ACC112 (cell line): ENCODE measurements at regions not wholly inside any gene's neighbourhood (a gene's known extent, or its start where the extent isn't known, plus 50 kb on each side); places are given as distances from the start of the nearest gene placed in this dataset.

Experiments
- H2AFZ ChIP-seq: fragments of 200-600 bp; sonication (generic); one replicate; pipeline ENCODE4 v1.6.0; 2017; ENCODE audit warnings: antibody characterized with exemption, low read length; ENCODE audit not compliant: unreplicated experiment
- H3K27ac ChIP-seq: fragments of 200-600 bp; sonication (generic); 2 replicates; pipeline ENCODE4 v1.5.1; 2014; ENCODE audit warnings: low read depth, mild to moderate bottlenecking, antibody characterized with exemption, low read length, moderate library complexity
- H3K27me3 ChIP-seq: fragments of 200-600 bp; sonication (generic); 2 replicates; pipeline ENCODE4 v1.6.1; 2014; ENCODE audit warnings: mild to moderate bottlenecking, antibody characterized with exemption, low read length, moderate library complexity, mixed read lengths; ENCODE audit not compliant: insufficient read depth
- H3K36me3 ChIP-seq: fragments of 200-600 bp; sonication (generic); 2 replicates; pipeline ENCODE4 v1.6.1; 2016; ENCODE audit warnings: mild to moderate bottlenecking, antibody characterized with exemption, low read length, moderate library complexity, mixed read lengths; ENCODE audit not compliant: insufficient read depth
- H3K4me1 ChIP-seq: fragments of 200-600 bp; sonication (generic); one replicate; pipeline ENCODE4 v1.6.1; 2016; ENCODE audit warnings: low read length, mixed read lengths; ENCODE audit not compliant: insufficient read depth, unreplicated experiment, control insufficient read depth
- H3K4me3 ChIP-seq: fragments of 200-600 bp; sonication (generic); 2 replicates; pipeline ENCODE4 v1.5.1; 2014; ENCODE audit warnings: mild to moderate bottlenecking, low read depth, low read length
- H3K79me2 ChIP-seq: fragments of 200-600 bp; sonication (generic); one replicate; pipeline ENCODE4 v1.6.0; 2016; ENCODE audit warnings: low read length; ENCODE audit not compliant: control insufficient read depth, unreplicated experiment, insufficient read depth

DNA sequence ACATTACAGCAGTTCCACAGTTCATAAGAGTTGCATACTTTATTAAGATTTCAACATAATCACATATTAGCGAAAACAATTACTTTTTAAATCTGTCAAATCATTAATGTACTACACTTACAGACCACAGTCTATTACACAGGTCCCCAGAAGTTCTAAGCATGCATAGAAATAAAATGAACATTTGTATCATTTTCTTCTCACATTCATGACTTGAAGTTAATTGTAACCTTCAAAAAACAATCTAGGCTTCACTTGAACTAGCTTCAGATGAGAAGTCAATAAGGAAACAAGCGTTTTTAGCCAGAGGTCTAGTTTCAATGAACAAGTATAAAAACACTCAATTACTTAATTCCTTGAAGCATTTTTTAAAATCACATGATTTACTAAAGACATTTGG lies 238.3 kb downstream of the HACE1 start:
- Histone ChIP-seq H3K4me3 (no peak overlapping the region), H3K79me2 (no peaks in the 10 kb centered on the region), H3K27me3 (no peaks in the 10 kb centered on the region), H2AFZ (no peak overlapping the region), H3K36me3 (no peaks in the 10 kb centered on the region), H3K27ac (no peak overlapping the region), H3K4me1 (peaks cover 14% of the 10 kb centered on the region)

GRCh38 chr6:104617591-104617990 lies 242.1 kb downstream of the HACE1 start:
- no peak overlapping the region for H3K4me3 ChIP-seq
- no peaks in the 10 kb centered on the region for H3K79me2 ChIP-seq
- H3K4me1 ChIP-seq, result peaks cover 7% of the 10 kb centered on the region
- no peaks in the 10 kb centered on the region for H3K27me3 ChIP-seq
- H3K27ac ChIP-seq, result no peak overlapping the region
- peak overlapping the region; percentile 6 for H2AFZ ChIP-seq
- H3K36me3 ChIP-seq, result no peaks in the 10 kb centered on the region

DNA sequence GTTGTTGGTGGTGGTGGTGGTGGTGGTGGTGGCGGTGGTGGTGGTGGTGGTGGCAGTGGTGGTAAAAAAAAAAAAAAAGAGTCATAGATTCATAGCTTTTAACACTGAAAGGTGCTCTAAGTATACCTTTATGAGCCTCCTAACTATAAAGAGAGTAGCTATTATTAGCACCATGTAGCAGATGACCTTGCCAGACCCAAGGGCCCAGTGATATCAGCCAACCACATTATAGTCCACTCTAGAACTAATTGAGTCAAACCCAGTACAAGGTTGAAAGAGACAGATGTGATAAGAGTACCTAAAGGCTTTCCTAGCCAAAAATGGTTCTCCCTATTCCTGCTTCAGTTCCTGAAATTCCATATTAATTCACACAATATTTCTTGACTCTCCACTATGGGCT lies 245.3 kb downstream of the HACE1 start:
- Histone ChIP-seq H3K36me3 (no peaks in the 10 kb centered on the region), H3K79me2 (no peaks in the 10 kb centered on the region), H3K4me3 (no peak overlapping the region), H2AFZ (no peak overlapping the region), H3K27me3 (no peaks in the 10 kb centered on the region), H3K27ac (no peak overlapping the region), H3K4me1 (peaks cover 7% of the 10 kb centered on the region)

DNA sequence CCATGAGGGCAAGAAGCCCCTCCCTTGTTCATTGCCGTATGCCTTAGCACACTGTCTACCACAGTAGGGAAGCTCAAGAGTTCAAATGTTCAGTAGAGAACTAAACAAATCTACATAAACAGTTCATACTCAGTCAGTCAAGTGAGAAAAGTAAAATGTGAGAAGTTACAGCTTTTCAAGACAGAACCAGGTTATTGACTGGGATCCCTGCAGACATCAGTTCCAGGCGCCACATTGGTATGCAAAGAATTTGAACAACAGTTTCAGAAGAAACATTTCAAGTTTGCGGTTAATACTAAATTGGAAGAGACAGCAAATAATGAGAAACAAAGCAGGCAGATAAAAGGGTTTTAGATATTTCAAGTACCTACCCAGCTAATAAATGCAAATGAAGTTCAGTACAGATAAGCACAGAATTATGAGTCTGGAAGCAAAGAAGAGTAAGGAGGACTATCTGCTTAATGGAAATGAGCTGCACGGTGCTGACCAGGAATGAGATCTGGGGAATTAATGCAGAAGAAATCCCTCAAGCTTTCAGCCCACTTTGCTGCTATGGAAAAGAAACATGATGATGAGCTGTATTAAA lies 246.2 kb downstream of the HACE1 start:
- peak overlapping the region; percentile 57 for H3K4me3 ChIP-seq
- H2AFZ ChIP-seq, result no peak overlapping the region
- peaks cover 7% of the 10 kb centered on the region for H3K4me1 ChIP-seq
- H3K27ac ChIP-seq, result no peak overlapping the region
- no peaks in the 10 kb centered on the region for H3K79me2 ChIP-seq
- no peaks in the 10 kb centered on the region for H3K36me3 ChIP-seq
- H3K27me3 ChIP-seq, result no peaks in the 10 kb centered on the region

- H2AFZ ChIP-seq, result no peak overlapping the region
- no peak overlapping the region for H3K27ac ChIP-seq
- no peak overlapping the region for H3K4me3 ChIP-seq
- H3K27me3 ChIP-seq, result no peaks in the 10 kb centered on the region
- no peaks in the 10 kb centered on the region for H3K36me3 ChIP-seq
- H3K4me1 ChIP-seq, result peaks cover 7% of the 10 kb centered on the region
- H3K79me2 ChIP-seq, result no peaks in the 10 kb centered on the region
Measured at GRCh38 chr6:104612541-104612940, 247.2 kb downstream of the HACE1 start.

DNA sequence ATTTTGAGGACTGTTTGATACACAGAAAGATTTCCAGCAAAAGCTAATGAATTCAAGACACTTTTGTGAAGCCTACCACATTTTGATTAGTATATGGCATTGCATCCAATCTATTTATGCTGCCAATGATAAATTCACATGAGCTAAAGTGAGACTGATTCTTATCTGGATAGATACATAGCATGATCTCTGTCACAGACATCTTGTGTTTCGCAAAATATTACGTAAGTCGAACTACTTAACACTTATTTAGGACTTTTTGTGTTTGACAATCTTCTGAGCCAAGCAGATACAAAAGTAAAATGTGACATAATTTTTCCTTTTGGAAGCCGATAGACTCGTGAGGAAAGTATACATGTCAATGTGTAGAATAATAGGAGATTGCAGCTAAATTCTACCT lies 251.6 kb downstream of the HACE1 start:
- Histone ChIP-seq H3K27ac (no peak overlapping the region), H3K36me3 (no peaks in the 10 kb centered on the region), H2AFZ (no peak overlapping the region), H3K4me1 (no peaks in the 10 kb centered on the region), H3K27me3 (no peaks in the 10 kb centered on the region), H3K79me2 (no peaks in the 10 kb centered on the region), H3K4me3 (no peak overlapping the region)

DNA sequence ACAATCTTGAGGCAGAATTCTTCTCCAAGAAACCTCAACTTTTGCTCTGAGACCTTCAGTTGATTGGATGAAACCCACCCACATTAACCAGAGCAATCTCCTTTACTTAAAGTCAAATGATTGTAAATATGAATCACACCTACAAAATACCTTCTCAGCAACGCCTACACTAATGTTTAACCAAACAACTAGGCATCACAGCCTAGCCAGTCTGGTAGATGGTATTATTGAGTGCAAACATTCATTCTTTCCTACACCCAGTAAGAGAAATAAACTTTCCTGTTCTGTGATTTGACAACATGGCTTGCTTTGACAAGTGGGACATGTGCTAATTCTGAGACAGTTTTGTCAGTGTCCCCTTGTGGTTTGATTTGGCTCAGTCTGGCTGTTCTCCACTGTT lies 252.2 kb downstream of the HACE1 start:
- no peaks in the 10 kb centered on the region for H3K27me3 ChIP-seq
- no peaks in the 10 kb centered on the region for H3K79me2 ChIP-seq
- H3K27ac ChIP-seq, result no peak overlapping the region
- no peak overlapping the region for H2AFZ ChIP-seq
- no peaks in the 10 kb centered on the region for H3K4me1 ChIP-seq
- H3K36me3 ChIP-seq, result no peaks in the 10 kb centered on the region
- H3K4me3 ChIP-seq, result no peak overlapping the region

- H3K79me2 ChIP-seq, result no peaks in the 10 kb centered on the region
- H3K27me3 ChIP-seq, result no peaks in the 10 kb centered on the region
- H3K4me3 ChIP-seq, result no peak overlapping the region
- no peak overlapping the region for H3K27ac ChIP-seq
- no peaks in the 10 kb centered on the region for H3K36me3 ChIP-seq
- no peaks in the 10 kb centered on the region for H3K4me1 ChIP-seq
- H2AFZ ChIP-seq, result no peak overlapping the region
Measured at GRCh38 chr6:104606361-104606760, 253.4 kb downstream of the HACE1 start.

DNA sequence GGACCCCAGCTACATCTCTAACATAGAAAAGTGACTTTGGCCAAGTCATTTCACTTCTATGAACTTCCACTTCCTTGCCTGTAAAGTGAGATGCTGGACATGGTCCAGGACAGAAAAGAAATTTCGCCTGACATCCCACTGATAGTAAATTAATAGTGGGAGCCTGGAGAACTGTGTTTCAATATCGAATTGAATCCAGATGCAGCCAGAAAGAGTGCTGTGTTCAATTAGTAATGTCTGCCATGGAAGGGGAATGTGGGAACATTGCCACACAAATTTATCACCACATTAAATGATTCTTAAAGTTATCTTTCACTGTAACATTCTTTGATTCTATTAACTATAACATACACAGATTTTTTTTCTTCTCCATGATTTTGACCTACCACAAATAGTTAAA lies 255.0 kb downstream of the HACE1 start:
- Histone ChIP-seq H3K79me2 (no peaks in the 10 kb centered on the region), H3K27me3 (no peaks in the 10 kb centered on the region), H2AFZ (no peak overlapping the region), H3K4me3 (no peak overlapping the region), H3K27ac (no peak overlapping the region), H3K36me3 (no peaks in the 10 kb centered on the region), H3K4me1 (peaks cover 3% of the 10 kb centered on the region)

DNA sequence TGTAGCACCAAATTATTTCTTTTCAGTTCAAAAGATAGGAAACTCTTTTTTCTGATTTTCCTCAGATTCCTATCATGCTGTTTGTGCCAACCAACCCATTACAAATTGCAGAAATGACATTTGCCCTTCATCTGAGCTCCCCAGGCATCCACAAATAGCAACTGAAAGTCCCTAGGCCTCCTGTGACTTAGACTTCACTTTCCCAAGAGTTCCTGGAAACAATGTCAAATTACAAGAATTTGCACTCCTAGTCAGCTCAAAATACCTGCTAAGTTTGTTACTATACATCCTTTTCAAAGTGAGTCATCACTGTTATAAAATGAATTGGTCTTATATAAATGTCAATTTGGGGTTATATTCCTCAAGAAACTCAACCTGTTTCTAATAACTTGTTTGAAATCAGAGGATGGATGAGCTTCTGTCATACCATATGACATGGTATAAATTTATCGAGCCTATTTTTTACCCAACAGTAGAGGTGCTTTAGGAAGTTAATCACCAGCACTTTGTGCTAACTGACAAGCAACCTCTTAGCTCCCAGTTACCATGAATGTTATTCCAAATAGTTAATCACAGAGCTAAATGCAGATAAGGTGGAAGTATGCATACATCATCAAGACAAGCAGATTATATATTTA lies 256.5 kb downstream of the HACE1 start:
- Histone ChIP-seq H3K36me3 (no peaks in the 10 kb centered on the region), H3K4me3 (no peak overlapping the region)

GRCh38 chr6:104601721-104602120 lies 258.0 kb downstream of the HACE1 start:
- H3K79me2 ChIP-seq, result no peaks in the 10 kb centered on the region
- H3K27me3 ChIP-seq, result no peaks in the 10 kb centered on the region
- H2AFZ ChIP-seq, result peak overlapping the region; percentile 11
- H3K27ac ChIP-seq, result no peak overlapping the region
- H3K4me1 ChIP-seq, result peaks cover 3% of the 10 kb centered on the region
- H3K36me3 ChIP-seq, result no peaks in the 10 kb centered on the region
- peak overlapping the region; percentile 45 for H3K4me3 ChIP-seq

More for the DNA sequence above, 256.5 kb downstream of the HACE1 start:
- H3K27ac ChIP-seq, result no peak overlapping the region
- H2AFZ ChIP-seq, result no peak overlapping the region
- H3K27me3 ChIP-seq, result no peaks in the 10 kb centered on the region
- H3K79me2 ChIP-seq, result no peaks in the 10 kb centered on the region
- peaks cover 3% of the 10 kb centered on the region for H3K4me1 ChIP-seq
